CD4-positive, alpha-beta T cell treated with Interleukin-4 for 4 hours (primary cell): ENCODE measurements at regions not wholly inside any gene's neighbourhood (a gene's known extent, or its start where the extent isn't known, plus 50 kb on each side); places are given as distances from the start of the nearest gene placed in this dataset.
"Not testable (repeated sequence)": the region's sequence is repeated elsewhere in the genome, so short reads cannot be mapped to it uniquely, and the experiment has no call there.

Experiments
- DNase-seq: peaks from one replicate; pipeline ENCODE4 v3.0.0-alpha.2; 2020

- no peak for DNase-seq
Observed at GRCh38 chr16:65377195-65377594, 255.3 kb upstream of the CDH11 start.

DNA sequence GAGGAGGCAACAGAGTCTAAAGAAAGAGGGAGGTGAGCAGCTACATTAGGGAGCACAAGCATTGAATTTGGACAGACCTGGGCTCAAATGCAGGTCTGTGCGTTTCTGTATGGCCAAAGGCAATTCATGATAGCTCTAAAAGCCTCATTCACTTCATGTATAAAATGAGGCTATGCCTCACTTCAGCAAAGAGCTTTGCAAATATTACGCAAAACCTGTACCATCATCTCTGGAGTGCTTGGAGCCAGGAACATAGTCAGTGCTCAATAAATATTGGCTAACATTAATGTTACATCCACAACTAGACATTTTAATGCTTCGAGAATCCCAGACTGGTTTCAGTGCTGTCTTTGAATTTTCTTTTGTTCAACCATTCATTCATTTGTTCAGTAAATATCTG is 254.7 kb upstream of the CDH11 start:
- DNase-seq = no peak

DNA sequence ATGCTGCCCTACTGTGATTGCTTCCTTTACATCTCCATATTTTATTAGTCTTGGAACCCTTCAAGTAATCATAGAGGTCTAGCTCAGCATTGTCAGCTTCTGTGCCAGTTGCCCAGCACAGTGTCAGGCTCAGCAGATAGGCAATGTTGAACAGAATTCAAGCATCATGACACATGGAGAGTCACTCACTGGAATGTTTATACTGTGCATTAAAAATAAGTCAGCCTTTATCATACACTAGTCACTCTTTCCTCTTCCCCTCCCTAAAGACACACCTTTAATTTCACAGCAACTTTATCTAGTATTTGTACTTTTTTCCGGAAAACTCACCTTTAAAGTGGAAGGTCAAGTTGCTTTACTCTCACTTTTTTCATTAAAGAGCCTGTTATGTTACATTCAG is 253.8 kb upstream of the CDH11 start:
- DNase-seq = no peak

- no peak for DNase-seq
Observed at GRCh38 chr16:65373097-65373496, 251.2 kb upstream of the CDH11 start.

DNA sequence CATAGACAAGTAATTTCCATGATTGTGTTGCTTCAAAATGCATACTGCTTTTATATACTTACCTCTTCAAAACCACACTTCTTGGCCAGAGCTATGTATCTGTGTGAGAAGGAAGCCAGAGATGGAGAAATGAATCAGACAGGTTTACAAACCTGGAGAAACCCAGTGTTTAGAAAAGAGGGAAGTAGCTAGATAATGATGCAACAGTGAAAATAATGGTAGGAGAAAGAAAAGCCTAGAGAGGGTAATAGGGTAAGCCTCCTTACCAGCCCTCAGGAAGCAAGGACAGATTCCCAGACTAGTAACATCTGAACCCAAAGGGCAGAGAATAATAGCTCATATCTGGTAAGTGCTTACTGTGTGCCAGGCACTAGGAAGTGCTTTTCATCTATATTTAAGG is 250.3 kb upstream of the CDH11 start:
- no peak for DNase-seq

DNA sequence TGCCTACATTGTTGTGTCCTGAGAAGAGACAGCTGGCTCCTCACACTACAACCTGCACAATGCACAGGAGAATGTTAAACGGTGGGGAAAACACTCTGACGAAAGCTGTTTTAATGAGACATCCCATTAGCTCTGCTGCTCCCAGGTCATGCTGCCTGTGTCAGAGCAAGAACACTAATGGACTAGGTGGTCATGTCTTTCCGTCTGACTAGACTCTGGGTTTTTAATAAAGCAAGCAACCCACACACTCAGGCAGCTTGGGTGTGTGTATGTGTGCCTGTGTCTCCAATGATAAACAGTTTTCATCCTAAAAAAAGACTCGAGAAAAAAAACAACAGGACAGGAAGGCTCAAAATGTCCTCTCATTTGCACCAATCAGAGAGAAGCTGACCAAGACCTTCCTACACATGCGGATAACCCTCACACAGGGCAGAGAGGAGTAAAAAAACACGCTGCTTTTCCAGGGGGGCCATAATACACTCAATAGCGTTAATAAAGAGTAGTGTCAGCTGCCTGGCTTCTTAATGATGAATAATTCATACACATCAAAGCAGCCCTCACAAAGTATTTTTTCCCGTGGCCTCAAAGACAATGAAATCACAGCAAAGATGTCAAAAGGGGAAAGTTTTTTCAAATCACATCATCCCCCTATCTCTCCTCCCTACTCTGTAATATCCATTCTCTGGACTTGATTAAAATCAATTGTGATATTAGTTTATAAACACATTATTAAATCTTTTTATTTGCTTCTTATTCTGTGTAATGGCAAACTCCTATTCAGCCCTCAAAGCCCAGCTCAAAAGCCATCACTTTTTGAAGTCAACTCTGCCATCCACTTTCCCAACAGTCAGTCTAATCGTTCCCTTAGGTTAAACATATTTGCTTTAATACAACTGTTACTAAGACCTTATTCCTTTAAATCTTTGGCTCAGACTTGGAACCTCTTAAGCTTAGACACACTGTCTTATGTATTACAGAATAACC is 244.2 kb upstream of the CDH11 start:
- DNase-seq = no peak

- DNase-seq = not testable (repeated sequence)
Observed at GRCh38 chr16:65356721-65357120, 234.9 kb upstream of the CDH11 start.

DNA sequence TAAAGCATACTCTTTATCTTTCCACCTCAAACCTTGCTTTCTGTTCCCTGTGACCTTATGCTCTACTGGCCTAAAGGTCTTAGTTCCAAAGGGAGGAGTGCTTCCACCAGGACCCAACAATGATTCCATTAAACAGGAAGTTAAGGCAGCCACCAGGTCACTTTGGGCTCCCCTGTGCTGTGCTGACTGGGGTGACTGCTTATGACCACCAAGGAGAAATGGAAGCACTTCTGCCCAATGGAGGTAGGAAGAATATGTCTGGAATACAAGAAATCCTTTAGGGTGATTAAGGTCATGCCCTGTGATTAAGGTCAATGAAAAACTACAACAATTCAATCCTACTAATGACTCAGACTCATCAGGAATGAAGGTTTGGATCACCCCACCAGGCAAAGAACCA is 233.8 kb upstream of the CDH11 start:
- no peak for DNase-seq

DNA sequence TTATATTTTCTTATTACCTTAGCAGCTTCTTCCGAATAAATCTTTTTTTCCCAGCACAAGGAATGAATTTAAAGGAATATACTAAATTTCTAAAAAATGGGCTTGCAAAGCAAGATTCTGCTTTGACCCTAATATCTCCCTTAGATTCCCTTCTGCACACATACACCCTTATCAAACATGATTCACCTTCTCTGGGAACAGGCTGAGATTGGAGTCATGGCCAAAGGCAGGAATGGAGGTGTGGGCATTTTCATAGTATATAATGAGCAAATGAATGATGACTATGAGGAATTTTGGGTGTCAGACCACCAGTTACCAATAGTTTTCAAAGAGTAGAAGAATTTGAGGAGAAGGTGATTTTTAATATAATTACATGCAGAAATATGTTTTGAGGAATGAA is 231.3 kb upstream of the CDH11 start:
- DNase-seq = no peak

DNA sequence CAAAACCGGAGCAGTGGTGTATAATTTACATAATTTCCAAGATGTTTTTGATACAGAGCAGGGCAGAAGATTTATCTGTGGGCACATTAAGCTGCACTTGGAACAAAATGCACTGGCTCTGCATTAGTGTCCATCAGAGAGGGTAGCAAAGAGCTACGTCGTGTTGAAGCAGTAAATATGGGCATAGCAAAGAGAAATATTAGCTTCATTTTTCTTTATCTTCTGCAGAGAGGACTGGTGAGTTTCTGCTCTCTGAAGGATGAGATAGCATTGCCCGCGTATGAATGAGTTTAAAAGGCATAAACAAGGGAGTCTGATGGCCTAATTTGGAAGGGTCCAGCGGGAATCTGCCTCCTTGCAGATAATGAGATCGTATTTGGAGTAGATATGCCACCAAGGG is 227.8 kb upstream of the CDH11 start:
- DNase-seq = no peak

GRCh38 chr16:65343556-65343955 is 221.7 kb upstream of the CDH11 start:
- DNase-seq = no peak

DNA sequence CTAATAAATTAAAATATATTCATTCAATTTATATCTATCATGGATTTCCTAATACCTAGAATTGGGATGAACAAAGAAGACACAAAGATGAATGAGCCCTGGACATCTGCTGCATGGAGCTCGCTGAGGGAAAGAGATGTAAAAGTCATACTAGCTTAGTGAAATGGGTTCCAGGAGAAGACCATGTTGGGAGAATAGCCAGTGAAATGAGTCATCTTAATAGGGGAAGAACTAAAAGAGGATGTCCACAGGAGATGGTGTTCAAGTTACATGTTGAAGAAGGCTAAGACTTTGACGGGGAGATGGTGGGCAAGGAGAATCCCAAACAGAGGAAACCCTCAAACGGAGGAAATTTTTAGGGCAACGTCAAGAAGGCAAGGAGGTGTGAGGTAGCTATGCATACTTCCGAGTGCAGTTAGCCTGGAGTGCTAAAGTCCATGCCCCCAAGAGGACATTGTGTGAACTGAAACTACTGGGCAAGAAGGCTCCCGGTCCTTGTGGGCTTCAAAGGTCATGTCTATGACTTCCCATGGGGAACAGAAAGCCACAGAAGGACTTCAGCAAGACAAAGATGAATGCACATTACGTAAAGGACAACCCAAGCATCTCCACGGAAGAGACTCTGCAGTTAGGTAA is 220.5 kb upstream of the CDH11 start:
- DNase-seq = no peak

- DNase-seq = no peak
Observed at GRCh38 chr16:65339062-65339461, 217.2 kb upstream of the CDH11 start.

DNA sequence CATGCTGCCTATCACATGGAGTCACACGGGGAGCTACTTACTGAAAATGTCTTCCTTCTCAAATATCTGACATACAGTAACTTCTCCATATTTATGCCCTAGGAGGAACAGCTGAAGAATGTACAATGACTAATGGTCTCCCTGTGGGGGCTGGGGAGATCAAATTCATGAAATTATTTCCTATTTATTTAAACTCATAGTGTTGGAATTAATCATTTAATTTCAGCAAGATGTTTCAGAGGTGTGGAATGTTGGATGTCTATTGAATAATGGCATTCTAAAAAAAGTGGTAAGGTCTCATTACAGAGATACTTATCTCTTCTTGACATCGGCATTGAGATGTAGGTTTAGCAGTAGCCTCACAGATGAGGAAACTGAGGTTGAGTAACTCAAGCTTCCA is 214.3 kb upstream of the CDH11 start:
- no peak for DNase-seq

GRCh38 chr16:65334081-65334480 is 212.2 kb upstream of the CDH11 start:
- no peak for DNase-seq

DNA sequence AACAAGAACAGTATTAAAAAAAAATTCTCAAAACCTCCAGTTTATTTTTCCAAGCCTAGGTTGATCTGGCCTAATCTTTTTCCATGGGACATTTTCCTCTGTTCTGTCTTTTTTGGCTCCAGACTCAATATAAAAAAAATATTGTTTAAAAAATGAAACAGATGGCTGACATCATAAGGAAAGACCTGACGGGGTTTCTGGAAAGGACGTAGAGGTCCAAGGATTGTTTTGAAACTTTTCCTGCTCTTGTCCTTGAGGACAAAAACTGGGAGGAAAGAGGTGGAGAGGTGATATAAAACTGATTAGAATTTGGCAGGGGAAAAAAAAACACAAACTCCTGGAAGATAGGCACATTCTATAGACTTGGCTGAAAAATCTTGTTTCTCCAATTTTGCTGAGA is 211.4 kb upstream of the CDH11 start:
- no peak for DNase-seq

- DNase-seq = no peak
Observed at GRCh38 chr16:65327346-65327745, 205.5 kb upstream of the CDH11 start.

DNA sequence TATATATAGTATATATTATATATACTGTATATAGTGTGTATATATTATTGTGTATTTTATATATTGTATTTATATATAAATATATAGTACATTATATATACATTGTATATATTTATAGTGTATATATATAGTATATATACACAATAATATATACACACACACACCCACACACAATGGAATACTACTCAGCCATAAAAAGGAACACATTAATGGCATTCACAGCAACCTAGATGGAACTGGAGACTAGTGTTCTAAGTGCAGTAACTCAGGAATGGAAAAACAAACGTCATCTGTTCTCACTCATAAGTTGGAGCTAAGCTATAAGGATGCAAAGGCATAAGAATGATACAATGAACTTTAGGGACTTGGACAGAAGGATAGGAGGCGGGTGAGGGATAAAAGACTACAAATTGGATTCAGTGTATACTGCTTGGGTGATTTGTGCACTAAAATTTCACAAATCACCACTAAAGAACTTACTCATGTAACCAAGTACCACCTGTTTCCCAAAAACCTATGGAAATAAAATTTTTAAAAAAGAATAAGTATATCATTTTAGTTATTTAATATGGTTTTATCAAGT is 201.9 kb upstream of the CDH11 start:
- no peak for DNase-seq

DNA sequence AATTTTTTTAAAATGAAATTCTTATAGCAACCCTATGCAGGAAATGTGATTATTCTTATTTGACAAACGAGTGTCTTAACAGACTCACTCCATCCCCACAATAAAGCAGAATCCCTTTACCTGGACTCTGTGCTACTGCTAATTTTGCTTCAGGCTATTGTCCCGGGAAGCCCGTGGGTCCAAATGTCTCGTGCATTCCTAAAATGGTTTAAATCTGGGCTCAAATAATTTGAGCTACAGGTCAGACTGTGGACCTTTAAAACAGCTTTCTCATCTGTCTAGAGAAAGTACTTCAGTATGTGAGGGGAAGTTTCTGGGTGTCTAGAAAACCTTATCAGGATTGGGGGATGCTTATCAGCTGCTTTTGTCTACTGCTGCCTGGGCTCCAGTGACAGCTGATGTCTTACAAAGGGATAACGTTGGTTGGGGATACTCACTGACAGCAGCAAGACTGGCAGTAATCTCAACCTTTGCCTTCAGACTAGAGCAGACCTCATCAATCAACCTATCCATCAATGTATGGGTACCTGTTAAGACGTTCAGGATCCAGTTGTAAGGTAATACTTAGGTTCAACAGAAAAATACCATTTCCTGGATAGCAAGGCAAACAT is 197.9 kb upstream of the CDH11 start:
- no peak for DNase-seq

- no peak for DNase-seq
Observed at GRCh38 chr16:65318590-65319257, 196.9 kb upstream of the CDH11 start.

DNA sequence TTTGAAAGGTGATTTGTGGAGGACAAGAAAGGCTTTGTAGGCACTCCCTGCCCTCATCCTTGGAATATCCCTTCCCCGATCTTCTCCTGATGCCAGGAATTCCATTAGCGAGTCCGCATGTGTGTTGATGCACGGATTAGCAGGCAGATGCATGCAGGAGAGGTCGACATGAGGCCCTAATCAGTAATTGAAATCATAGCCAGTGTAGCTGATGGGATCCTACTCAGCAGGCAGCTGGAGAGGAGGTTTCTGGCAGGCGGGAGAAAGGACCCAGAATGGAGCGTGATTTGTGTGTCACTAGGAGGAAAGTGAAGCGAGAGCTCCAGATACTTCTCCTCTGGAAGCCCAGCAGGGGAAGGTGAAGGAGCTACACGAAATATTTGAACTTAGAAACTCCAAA is 196.3 kb upstream of the CDH11 start:
- no peak for DNase-seq

GRCh38 chr16:65316808-65317207 is 194.9 kb upstream of the CDH11 start:
- no peak for DNase-seq
